Pancreas (tissue), 10 donors: ENCODE measurements at regions not wholly inside any gene's neighbourhood (a gene's known extent, or its start where the extent isn't known, plus 50 kb on each side); places are given as distances from the start of the nearest gene placed in this dataset.

Experiments used
- ATAC-seq, 4 donors: fragments of 200-7000 bp; cut with Tn5 transposase; one replicate each; pipeline versions ENCODE4 v1.8.0 to v1.9.1; 2020; ENCODE audit warnings: mild to moderate bottlenecking in 4 of 4, moderate library complexity in 4 of 4
- DNase-seq, 6 donors: peaks; one replicate each; pipeline ENCODE4 v3.0.0-alpha.2; 2020
- FAIRE-seq: peaks from 2 replicates; lab custom pipeline; 2012; peaks lifted over from hg19 to GRCh38; lab: Jason Lieb, UNC
- H3K27ac ChIP-seq, 4 donors: fragments of 200-600 bp; sonication (generic); 1 replicate in 3 of 4; 2 replicates in 1 of 4; pipeline versions ENCODE4 v1.5.0 to v1.8.0; 2020
- H3K27me3 ChIP-seq, 4 donors: fragments of 200-600 bp; one replicate each; pipeline ENCODE4 v1.8.0; 2021
- H3K36me3 ChIP-seq, 3 donors: fragments of 200-600 bp; sonication (generic) in 1 of 3; one replicate each; pipeline versions ENCODE4 v1.5.0 to v1.8.0; 2020 to 2021
- H3K4me1 ChIP-seq, 3 donors: fragments of 200-600 bp; one replicate each; pipeline ENCODE4 v1.8.0; 2021
- H3K4me3 ChIP-seq, 4 donors: fragments of 200-600 bp; sonication (generic) in 2 of 4; one replicate each; pipeline versions ENCODE4 v1.5.0 to v1.8.0; 2020 to 2021
- H3K9me3 ChIP-seq, 4 donors: fragments of 200-600 bp; one replicate each; pipeline ENCODE4 v1.8.0; 2021
- WGBS, 2 donors: extraction: QIAGEN DNeasy Blood & Tissue Kit; methylation state at CpG; one replicate each; pipeline ENCODE4 v1.1.7; 2013; 5-methylcytosine and 5-hydroxymethylcytosine counted together
- intact Hi-C, 3 donors: fragments of 100-400 bp; cut with DNase I; formaldehyde crosslinking; loops; one replicate each; pipeline versions ENCODE4 v1.11.1 to v1.14.2; 2022
- TF ChIP-seq, protein P1 (sequence below), 4 donors: fragments of 200-600 bp; sonication (generic) in 3 of 4; IDR thresholded peaks; one replicate each; pipeline versions ENCODE4 v1.5.0 to v1.8.0; 2021; ENCODE audit warnings: antibody characterized with exemption in 4 of 4
- donor health status: healthy with polysubstance abuse.
- donor health status: DM: no; HTN: no; CAD: no; lungs with moderate emphysema.
- donor health status: DM: no; HTN: no; CAD: no.
- donor health status: control.
- donor health status: control.
- donor health status: Bipolar disorder and iron deficiency.
- donor health status: DM: yes; HTN: yes; CAD: no.
- donor health status: DM: no; HTN: no; CAD: no.
- donor health status: DM: no; HTN: no; CAD: no.
- donor health status: DM: yes; HTN: yes; CAD: no.

DNA sequence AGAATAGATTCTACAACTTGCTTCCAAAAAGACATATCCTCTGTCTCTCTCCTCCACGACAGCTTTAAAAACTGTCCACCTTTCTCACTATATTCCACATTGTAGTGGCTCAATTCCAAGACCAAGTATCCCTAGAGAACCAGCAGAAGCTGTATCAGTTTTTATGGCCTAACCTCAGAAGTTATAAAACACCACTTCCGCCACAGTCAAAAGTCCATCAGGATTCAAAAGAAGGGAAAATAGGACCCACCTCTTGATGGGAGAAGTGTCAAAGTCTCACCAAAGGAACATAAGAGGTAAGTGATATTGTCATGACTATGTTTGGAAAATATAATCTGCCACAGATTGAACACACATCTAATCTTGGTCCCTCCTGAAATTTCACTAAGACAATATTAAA lies 299.2 kb upstream of the RGMB start:
- no peaks in the 10 kb centered on the region for H3K36me3 ChIP-seq
- DNase-seq = no peak
- no peak overlapping the region for H3K27ac ChIP-seq
- H3K4me1 ChIP-seq = no peaks in the 10 kb centered on the region
- no peaks in the 10 kb centered on the region for H3K9me3 ChIP-seq
- no peak for ATAC-seq
- peak; percentile 13 for FAIRE-seq
- TF ChIP-seq, protein P1, sequence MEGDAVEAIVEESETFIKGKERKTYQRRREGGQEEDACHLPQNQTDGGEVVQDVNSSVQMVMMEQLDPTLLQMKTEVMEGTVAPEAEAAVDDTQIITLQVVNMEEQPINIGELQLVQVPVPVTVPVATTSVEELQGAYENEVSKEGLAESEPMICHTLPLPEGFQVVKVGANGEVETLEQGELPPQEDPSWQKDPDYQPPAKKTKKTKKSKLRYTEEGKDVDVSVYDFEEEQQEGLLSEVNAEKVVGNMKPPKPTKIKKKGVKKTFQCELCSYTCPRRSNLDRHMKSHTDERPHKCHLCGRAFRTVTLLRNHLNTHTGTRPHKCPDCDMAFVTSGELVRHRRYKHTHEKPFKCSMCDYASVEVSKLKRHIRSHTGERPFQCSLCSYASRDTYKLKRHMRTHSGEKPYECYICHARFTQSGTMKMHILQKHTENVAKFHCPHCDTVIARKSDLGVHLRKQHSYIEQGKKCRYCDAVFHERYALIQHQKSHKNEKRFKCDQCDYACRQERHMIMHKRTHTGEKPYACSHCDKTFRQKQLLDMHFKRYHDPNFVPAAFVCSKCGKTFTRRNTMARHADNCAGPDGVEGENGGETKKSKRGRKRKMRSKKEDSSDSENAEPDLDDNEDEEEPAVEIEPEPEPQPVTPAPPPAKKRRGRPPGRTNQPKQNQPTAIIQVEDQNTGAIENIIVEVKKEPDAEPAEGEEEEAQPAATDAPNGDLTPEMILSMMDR (IDR thresholded peaks at IDR 0.05) = no peak
- intact Hi-C loops = no loop called here
- H3K27me3 ChIP-seq = no peaks in the 10 kb centered on the region
- H3K4me3 ChIP-seq = no peak overlapping the region
- WGBS, 2 donors = 87 to 88% methylated on average over 2 of the region's 2 CpGs

DNA sequence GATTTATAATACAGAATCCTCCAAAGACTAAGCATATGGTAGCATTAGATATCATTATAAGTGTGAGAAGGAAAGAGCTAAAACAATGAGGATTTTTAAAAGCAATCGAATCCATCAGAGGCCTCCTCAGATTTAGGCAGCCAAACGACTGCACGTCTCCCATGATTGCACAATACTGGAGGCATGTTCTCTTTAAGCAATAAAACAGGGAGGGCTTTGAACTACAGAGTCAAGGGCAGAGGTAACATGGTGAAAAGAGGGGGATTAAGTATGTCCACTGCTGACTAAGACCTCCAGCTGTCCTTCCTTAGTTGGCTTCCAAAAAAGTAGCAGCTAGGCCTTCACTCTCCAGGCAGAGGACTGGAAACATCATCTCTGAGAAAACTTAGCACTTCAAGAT lies 298.7 kb upstream of the RGMB start:
- DNase-seq = no peak
- Histone ChIP-seq H3K36me3 (no peaks in the 10 kb centered on the region), H3K4me1 (no peaks in the 10 kb centered on the region), H3K9me3 (no peaks in the 10 kb centered on the region), H3K4me3 (no peak overlapping the region), H3K27me3 (no peaks in the 10 kb centered on the region), H3K27ac (no peak overlapping the region)
- TF ChIP-seq, protein P1 (IDR thresholded peaks at IDR 0.05) = no peak
- no peak for ATAC-seq
- intact Hi-C loops = no loop called here
- WGBS, 2 donors = 85 to 89% methylated on average over 3 of the region's 3 CpGs
- FAIRE-seq = no peak

DNA sequence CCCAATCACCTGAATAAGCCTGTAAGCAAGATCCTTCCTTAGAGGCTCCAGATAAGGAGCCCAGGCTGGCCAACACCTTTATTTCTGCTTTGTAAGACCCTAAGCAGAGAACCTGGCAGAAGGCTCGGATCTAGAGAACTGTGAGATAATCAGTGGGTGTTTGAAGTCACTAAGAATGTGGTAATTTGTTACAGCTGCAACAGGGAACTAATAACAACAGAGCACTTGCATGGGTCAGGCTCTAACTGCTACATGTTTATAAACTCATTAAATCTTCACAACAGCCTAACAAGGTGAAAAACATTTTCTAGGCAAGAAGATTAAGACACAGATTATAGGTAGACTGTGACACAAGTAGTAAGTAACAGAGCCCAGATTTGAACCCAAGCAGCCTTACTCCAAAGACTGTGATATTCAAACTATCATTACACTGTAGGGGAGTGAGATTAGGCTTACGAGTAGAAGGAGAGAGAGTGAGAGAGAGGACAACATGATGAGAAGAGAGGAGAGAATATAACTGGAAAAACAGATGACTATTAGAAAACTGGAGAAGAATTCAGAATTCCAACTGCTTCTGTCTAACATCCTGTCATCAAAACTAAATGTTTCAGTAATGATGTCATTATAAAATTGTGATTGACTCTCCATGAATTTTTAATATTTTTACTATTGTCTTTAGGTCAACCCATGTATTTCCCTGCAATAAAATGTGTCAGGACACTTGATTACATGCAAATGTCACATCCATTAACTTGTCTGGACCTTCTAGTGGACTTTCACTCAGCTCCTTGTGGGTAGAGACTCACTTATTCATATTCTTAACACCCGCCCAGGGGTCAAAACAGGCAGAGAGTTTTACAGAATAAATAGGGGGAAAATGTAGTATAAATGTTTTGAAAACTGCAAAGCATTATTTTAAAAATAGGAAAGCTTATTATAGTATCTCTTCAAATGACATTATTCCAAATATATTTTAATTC lies 290.9 kb upstream of the RGMB start:
- ATAC-seq = no peak
- Histone ChIP-seq H3K9me3 (no peaks in the 10 kb centered on the region), H3K27me3 (peaks cover 0 to 3% (median 0%) of the 10 kb centered on the region in 4 donors), H3K4me1 (no peaks in the 10 kb centered on the region), H3K27ac (no peak overlapping the region), H3K36me3 (no peaks in the 10 kb centered on the region), H3K4me3 (no peak overlapping the region)
- no peak for FAIRE-seq
- TF ChIP-seq, protein P1 (IDR thresholded peaks at IDR 0.05) = no peak
- DNase-seq = no peak
- 64 to 67% methylated on average over 3 of the region's 3 CpGs for WGBS, 2 donors
- intact Hi-C loops = no loop called here

DNA sequence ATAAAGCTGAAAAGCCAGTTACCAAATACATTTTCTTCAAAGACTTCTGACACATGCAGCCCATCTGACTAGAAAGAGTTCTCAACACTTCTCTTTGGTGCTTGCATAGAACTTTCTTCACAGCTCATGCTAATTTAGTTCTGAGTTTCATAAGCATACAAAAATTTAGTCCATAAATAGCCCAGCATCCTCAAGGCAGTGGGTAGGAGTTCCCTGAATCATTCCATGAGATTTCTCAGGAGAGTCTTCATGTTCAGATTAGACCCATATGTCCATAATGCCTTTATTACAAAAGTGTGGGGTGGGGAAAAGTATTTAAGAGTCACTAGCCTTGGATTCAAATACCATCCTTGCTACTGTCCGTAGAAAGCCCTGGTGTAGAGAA lies 290.2 kb upstream of the RGMB start:
- no peak overlapping the region for H3K27ac ChIP-seq
- intact Hi-C loops = no loop called here
- ATAC-seq (no peak), FAIRE-seq (no peak), DNase-seq (no peak)
- no peaks in the 10 kb centered on the region for H3K36me3 ChIP-seq
- WGBS, 2 donors = 67 to 72% methylated on average over 1 of the region's 1 CpG
- H3K4me1 ChIP-seq = no peaks in the 10 kb centered on the region
- TF ChIP-seq, protein P1 (IDR thresholded peaks at IDR 0.05) = no peak
- peaks cover 0 to 3% (median 0%) of the 10 kb centered on the region in 4 donors for H3K27me3 ChIP-seq
- H3K9me3 ChIP-seq = no peaks in the 10 kb centered on the region
- no peak overlapping the region for H3K4me3 ChIP-seq

DNA sequence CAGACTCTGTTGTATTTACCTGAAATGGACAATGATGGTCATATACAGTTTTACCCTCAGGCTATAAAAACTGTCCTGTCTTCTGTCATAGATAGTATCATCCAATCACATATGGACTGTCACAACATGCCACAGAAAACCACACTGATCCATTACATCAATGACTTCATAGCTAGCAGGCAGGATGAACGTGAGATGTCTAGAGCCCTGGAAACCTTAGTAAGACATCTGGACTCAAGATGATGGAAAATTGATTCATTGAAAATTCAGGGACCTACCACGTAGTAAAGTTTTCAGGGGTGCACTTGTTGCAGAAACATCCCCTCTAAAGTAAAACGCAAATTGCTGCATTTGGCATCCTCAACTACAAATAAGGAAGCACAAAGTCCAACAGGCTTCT lies 284.4 kb upstream of the RGMB start:
- no peak for ATAC-seq
- WGBS, 2 donors = 82 to 91% methylated on average over 3 of the region's 3 CpGs
- no peaks in the 10 kb centered on the region for H3K4me1 ChIP-seq
- intact Hi-C loops = no loop called here
- DNase-seq = no peak
- no peak overlapping the region for H3K4me3 ChIP-seq
- H3K27me3 ChIP-seq = no peaks in the 10 kb centered on the region
- no peak overlapping the region for H3K27ac ChIP-seq
- FAIRE-seq = no peak
- TF ChIP-seq, protein P1 (IDR thresholded peaks at IDR 0.05) = no peak
- H3K36me3 ChIP-seq = no peaks in the 10 kb centered on the region
- no peaks in the 10 kb centered on the region for H3K9me3 ChIP-seq
